ENCODE measurements at regions not wholly inside any gene's neighbourhood (a gene's known extent, or its start where the extent isn't known, plus 50 kb on each side); places are given as distances from the start of the nearest gene placed in this dataset.
"Not testable (repeated sequence)": the region's sequence is repeated elsewhere in the genome, so short reads cannot be mapped to it uniquely, and the experiment has no call there.

DNA sequence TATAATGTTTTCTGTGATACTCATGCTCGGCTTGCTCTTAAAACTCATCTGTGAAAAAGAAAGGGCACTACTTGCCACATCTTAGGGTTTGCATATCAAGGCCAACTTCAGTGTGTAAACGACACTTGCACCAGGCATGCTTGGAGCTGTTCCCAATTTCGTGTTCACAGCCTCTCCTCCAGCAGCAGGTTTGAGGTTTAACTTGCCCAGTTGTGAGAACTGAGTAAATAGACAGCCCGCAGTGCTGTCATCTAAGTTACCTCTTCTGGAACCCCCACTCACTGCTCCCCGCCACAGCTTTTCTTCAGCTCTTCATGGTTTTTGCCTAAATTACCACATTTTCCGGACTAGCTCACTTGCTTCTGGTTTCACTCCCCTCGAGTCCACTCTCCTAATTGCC is 595.4 kb downstream of the TTLL7 start:
- H3K14ac ChIP-seq (replicated peaks; ENCODE audit: low read depth, low read length); H3K4me2 ChIP-seq (ENCODE audit: low read depth, low read length); H3K79me1 ChIP-seq (ENCODE audit: low read depth in 1 of 2, low read length in 2 of 2); H2BK5ac ChIP-seq (ENCODE audit: low read depth, low read length, poor library complexity, severe bottlenecking); H2AK9ac ChIP-seq (replicated peaks; ENCODE audit: low read depth, low read length, poor library complexity); H3K18ac ChIP-seq (ENCODE audit: low read depth, low read length); H3K4me3 ChIP-seq (ENCODE audit: insufficient read depth, low read depth, low read length); CTCF ChIA-PET; H3K36me3 ChIP-seq (ENCODE audit: control insufficient read depth, insufficient read depth, low read length); H3K4me1 ChIP-seq (ENCODE audit: control insufficient read depth, insufficient read depth, low read length); H2BK120ac ChIP-seq (ENCODE audit: low read depth, low read length); H4K5ac ChIP-seq (ENCODE audit: low read depth, low read length); DNase-seq; BruUV-seq (replicated peaks); H3K27ac ChIP-seq (ENCODE audit: insufficient read depth, low read length); H2AFZ ChIP-seq (replicated peaks; ENCODE audit: low read length, poor library complexity); H3K4ac ChIP-seq (ENCODE audit: low read depth, low read length); H3K9ac ChIP-seq (ENCODE audit: low read depth, low read length); H3K56ac ChIP-seq (ENCODE audit: extremely low read depth, insufficient read depth, low read length); dilution Hi-C loops (cut with HindIII; ENCODE audit: low sequenced_read_pairs, unreplicated experiment); POLR2A ChIA-PET (ENCODE audit: unreplicated experiment); H3K27me3 ChIP-seq (ENCODE audit: control insufficient read depth, insufficient read depth, low read length); intact Hi-C loops (cut with micrococcal nuclease); H4K91ac ChIP-seq (ENCODE audit: insufficient read depth, low read depth, low read length); H3K9me3 ChIP-seq (ENCODE audit: control insufficient read depth, insufficient read depth, low read length); H4K8ac ChIP-seq (ENCODE audit: low read depth in 2 of 2, low read length in 2 of 2); H2BK15ac ChIP-seq (ENCODE audit: low read depth, low read length); ATAC-seq (ENCODE audit: low read depth); H3K23ac ChIP-seq (ENCODE audit: low read depth, low read length); H4K20me1 ChIP-seq (ENCODE audit: insufficient read depth, low read length); H2BK20ac ChIP-seq (ENCODE audit: low read depth, low read length); H2AK5ac ChIP-seq (ENCODE audit: low read depth, low read length); H3K9me1 ChIP-seq (ENCODE audit: insufficient read depth, low read length); in situ Hi-C loops (cut with MboI; ENCODE audit: low sequenced_read_pairs): not testable (repeated sequence)
- no CpG with 5 or more reads among the region's 7 CpGs for WGBS, 2 experiments (ENCODE audit: extremely low coverage in 2 of 2, insufficient read length in 1 of 2)

DNA sequence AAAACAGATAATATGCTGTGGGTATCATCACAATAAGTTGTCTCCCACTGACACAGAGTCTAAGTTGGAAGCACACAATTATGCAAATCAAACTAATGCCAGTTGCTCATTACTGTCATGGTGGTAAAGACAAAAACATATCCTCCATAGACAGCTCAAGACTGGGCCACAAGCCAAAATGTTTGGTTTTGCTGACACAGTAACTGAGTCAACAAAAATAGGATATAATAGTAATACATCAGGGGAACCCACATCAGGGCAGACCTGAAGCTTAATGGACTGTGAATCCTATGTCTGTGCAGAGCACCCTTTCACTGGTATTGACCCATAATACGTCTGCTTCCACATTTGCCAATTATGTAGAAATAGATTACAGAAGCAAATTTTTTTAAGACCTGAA is 597.8 kb downstream of the TTLL7 start:
- H4K5ac ChIP-seq (ENCODE audit: low read depth, low read length); H2BK120ac ChIP-seq (ENCODE audit: low read depth, low read length); H2AK5ac ChIP-seq (ENCODE audit: low read depth, low read length); H3K27ac ChIP-seq (ENCODE audit: insufficient read depth, low read length); H3K4me2 ChIP-seq (ENCODE audit: low read depth, low read length); BruUV-seq (replicated peaks); DNase-seq; H3K4me3 ChIP-seq (ENCODE audit: insufficient read depth, low read depth, low read length); POLR2A ChIA-PET (ENCODE audit: unreplicated experiment); H2BK20ac ChIP-seq (ENCODE audit: low read depth, low read length); H3K9me3 ChIP-seq (ENCODE audit: control insufficient read depth, insufficient read depth, low read length); in situ Hi-C loops (cut with MboI; ENCODE audit: low sequenced_read_pairs); CTCF ChIA-PET; H3K27me3 ChIP-seq (ENCODE audit: control insufficient read depth, insufficient read depth, low read length); H3K4me1 ChIP-seq (ENCODE audit: control insufficient read depth, insufficient read depth, low read length); H3K14ac ChIP-seq (replicated peaks; ENCODE audit: low read depth, low read length); H2AFZ ChIP-seq (replicated peaks; ENCODE audit: low read length, poor library complexity); H3K9ac ChIP-seq (ENCODE audit: low read depth, low read length); H4K91ac ChIP-seq (ENCODE audit: insufficient read depth, low read depth, low read length); H4K20me1 ChIP-seq (ENCODE audit: insufficient read depth, low read length); intact Hi-C loops (cut with micrococcal nuclease); H3K56ac ChIP-seq (ENCODE audit: extremely low read depth, insufficient read depth, low read length); H3K36me3 ChIP-seq (ENCODE audit: control insufficient read depth, insufficient read depth, low read length); H2BK5ac ChIP-seq (ENCODE audit: low read depth, low read length, poor library complexity, severe bottlenecking); H3K9me1 ChIP-seq (ENCODE audit: insufficient read depth, low read length); H2BK15ac ChIP-seq (ENCODE audit: low read depth, low read length); dilution Hi-C loops (cut with HindIII; ENCODE audit: low sequenced_read_pairs, unreplicated experiment); H3K4ac ChIP-seq (ENCODE audit: low read depth, low read length); H3K23ac ChIP-seq (ENCODE audit: low read depth, low read length); H3K18ac ChIP-seq (ENCODE audit: low read depth, low read length); H4K8ac ChIP-seq (ENCODE audit: low read depth in 2 of 2, low read length in 2 of 2); ATAC-seq (ENCODE audit: low read depth); H3K79me1 ChIP-seq (ENCODE audit: low read depth in 1 of 2, low read length in 2 of 2); H2AK9ac ChIP-seq (replicated peaks; ENCODE audit: low read depth, low read length, poor library complexity): not testable (repeated sequence)
- WGBS, 2 experiments (ENCODE audit: extremely low coverage in 2 of 2, insufficient read length in 1 of 2), result no CpG with 5 or more reads among the region's 1 CpG
